Stimulated activated CD8-positive, alpha-beta memory T cell treated with anti-CD3 and anti-CD28 coated beads, Interleukin-12 subunit alpha, Interleukin-12 subunit beta, amount 100 ng/mL, for 4 hours (primary cell): ENCODE measurements at regions not wholly inside any gene's neighbourhood (a gene's known extent, or its start where the extent isn't known, plus 50 kb on each side); places are given as distances from the start of the nearest gene placed in this dataset.

Experiments
- DNase-seq: peaks from one replicate; pipeline ENCODE4 v3.0.0-alpha.2; 2020; ENCODE audit warnings: low read depth

- no peak for DNase-seq
Measured at GRCh38 chr2:2524348-2524941, 193.4 kb upstream of the MYT1L start.

GRCh38 chr2:2523461-2524347 is 192.6 kb upstream of the MYT1L start:
- no peak for DNase-seq

DNA sequence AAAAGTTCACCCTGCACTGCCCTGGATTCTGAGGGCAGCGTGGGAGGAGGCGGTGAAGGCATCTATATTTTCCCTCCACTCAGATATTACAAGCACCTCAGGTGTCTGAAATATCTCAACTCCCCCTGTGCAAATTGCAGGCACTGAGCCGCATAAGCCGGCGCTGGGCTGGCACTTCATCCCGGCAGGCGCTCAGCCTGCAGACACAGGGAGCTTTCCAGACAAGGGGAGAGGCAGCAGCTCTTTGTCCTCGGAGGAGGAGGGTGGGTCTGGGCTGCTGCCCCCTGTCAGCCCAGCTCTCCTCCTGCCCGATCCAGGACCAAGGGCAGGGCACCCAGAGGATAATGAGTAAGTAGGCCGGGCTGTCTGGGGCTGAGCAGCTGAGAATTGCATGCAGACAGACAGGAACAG is 189.3 kb upstream of the MYT1L start:
- no peak for DNase-seq

- no peak for DNase-seq
Measured at GRCh38 chr2:2519381-2519780, 188.3 kb upstream of the MYT1L start.

GRCh38 chr2:2517399-2517798 is 186.3 kb upstream of the MYT1L start:
- DNase-seq = no peak

GRCh38 chr2:2516386-2516785 is 185.3 kb upstream of the MYT1L start:
- DNase-seq = no peak

DNA sequence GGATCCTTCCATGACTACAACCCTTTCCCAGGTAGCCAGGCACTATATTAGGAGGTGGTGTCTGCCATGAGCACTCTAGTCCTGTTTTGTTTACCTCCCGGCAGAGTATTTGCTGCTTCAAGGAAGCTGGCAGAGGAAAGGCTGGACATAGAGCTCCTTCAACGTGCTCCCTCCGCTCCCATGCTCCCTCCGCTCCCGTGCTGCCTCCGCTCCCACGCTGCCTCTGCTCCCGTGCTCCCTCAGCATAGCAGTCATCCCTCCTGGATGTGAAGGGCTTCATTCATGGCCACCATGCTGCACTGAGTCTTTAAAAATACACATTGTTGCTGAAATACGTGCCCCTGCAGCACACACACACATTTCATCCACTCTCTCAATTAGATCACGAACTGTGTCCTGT is 181.9 kb upstream of the MYT1L start:
- no peak for DNase-seq

- DNase-seq = no peak
Measured at GRCh38 chr2:2507417-2507997, 176.4 kb upstream of the MYT1L start.

- DNase-seq = no peak
Measured at GRCh38 chr2:2506536-2506935, 175.5 kb upstream of the MYT1L start.

DNA sequence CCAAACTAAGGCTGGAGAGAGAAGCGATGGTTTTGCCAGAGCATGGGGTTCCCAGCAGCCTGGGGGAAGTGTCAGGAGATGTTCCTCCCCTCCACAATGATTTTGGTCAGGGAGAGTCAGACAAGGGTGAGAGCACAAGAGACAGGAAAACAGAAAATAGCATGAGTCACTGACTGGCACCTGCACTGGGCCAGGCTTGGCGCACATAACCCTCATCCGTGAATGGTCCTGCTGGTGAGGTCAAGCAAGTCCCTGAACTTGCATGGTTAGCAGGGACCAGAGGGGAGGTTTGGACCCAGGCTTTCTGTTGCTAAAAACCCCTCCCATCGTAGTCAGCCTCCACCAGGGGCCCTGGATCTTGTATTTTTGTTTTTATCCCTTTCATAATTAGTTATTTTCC is 174.5 kb upstream of the MYT1L start:
- no peak for DNase-seq

DNA sequence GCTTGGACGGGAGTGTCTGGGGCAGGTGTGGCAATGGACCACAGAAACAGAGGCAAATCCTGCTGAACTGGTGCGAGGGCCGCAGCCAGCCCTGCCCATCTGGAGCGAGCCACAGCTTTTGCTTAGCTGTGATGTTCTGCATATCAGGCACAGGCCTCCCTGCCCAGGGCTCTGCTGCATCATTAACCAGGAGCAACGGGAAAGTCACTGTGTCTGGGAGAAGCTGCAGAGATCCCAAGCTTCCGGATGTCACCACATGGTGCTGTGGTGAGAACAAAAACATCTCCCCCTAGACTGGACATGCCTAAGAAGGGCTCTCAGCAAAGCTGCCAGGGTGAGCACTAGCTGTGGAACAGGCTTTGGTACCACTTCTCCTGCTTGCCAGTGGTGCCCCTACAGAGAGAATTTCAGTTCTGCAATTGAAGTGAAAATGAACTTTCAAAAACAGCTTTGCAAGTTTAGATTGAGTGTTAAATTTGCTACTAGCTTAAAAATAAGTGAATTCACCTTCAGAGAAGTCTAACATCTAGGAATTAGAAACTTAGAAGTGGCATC is 172.9 kb upstream of the MYT1L start:
- no peak for DNase-seq

DNA sequence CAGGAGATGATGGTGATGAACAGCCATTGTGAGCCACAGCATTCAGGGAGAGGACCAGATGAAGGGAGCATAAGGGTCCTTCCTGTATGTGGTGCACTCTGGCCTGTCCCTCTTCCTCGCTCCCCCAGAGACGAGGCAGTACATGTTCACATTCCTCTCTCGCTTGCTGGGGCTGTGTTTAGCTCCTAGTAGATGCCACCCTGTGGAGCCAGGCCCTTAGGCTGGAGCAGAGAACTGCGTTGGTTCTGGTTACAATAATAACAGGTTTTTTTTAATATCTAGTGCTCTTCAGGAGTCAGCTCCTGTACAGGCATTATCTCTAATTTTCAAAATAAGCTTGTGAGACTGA is 171.1 kb upstream of the MYT1L start:
- no peak for DNase-seq

GRCh38 chr2:2501454-2502200 is 170.6 kb upstream of the MYT1L start:
- no peak for DNase-seq

- no peak for DNase-seq
Measured at GRCh38 chr2:2495606-2496005, 164.5 kb upstream of the MYT1L start.

DNA sequence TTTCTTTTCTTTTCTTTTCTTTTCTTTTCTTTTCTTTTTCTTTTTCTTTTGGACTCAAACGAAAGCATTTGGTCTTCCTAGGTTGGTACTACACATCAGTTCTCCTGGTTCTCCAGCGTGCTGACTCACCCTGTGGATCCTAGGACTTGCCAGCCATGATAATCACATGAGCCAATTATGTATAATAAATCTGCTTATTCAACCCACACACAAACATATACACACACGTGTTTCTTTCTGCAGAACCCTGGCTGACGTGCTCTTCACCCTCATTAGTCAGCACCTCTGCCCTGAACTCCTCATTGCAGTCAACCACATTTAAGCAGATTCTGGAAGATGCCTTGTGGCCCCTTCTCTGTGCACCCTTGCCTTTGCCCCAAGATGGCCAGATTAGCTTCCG is 162.4 kb upstream of the MYT1L start:
- DNase-seq = no peak

DNA sequence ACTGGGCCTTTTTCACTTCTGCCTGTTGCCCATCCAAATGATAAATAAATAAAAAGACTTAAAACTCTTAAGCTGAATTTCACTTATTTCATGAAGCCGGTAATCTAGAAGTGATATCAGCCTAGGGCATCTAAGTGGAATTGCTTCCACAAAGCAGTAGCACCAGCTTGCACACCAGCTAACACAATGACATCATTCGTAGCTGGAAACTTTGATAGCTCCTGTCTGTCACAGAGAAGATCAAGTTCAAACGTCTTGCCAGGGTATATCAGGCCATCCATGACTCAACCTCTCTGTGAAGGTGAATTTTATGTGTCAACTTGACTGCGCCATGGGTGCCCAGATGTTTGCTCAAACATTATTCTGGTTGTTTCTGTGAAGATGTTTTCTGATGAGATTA is 161.7 kb upstream of the MYT1L start:
- DNase-seq = no peak

- DNase-seq = no peak
Measured at GRCh38 chr2:2491964-2492363, 160.9 kb upstream of the MYT1L start.

GRCh38 chr2:2484301-2484700 is 153.2 kb upstream of the MYT1L start:
- DNase-seq = no peak

DNA sequence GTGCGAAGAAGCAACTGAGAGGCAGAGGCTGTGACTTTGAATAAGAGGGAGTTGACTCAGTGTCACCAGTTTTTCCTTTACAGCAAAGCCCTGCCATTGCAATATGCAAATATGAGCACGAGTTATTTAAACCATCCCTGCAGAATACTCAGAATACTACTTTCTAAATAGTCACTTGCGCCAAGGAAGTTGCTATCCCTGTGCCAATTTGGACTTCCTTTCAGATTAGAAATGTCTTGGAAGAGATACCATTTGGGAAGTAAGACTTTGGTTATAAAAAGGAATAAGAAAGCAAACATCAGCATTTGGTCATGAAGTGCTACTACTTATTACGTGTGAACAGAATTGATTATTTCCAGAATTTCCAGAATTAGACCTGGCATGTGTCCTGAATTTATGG is 151.8 kb upstream of the MYT1L start:
- DNase-seq = no peak

GRCh38 chr2:2472881-2473280 is 141.8 kb upstream of the MYT1L start:
- DNase-seq = no peak

GRCh38 chr2:2472044-2472443 is 141.0 kb upstream of the MYT1L start:
- no peak for DNase-seq

- DNase-seq = no peak
Measured at GRCh38 chr2:2466534-2466933, 135.5 kb upstream of the MYT1L start.

DNA sequence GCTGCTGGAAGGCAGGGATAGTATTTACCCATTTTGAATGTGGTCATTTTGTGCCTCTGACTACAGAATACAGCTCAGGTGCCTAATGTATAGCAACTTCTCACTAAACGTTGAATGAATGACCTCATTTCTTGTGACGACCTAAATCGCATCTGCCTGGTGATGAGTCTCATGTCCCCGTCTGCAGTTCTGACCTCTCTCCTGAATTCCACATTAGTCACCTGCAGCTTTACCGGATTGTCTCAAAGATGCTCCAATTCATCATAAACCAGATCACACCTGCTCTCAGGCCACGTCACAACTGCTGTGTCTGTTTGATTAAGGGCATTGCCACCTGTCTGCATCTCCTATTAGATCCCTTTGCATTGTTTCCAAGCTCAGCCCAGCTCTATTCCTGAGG is 133.6 kb upstream of the MYT1L start:
- no peak for DNase-seq
